Omental fat pad (tissue), 3 donors: ENCODE measurements at regions not wholly inside any gene's neighbourhood (a gene's known extent, or its start where the extent isn't known, plus 50 kb on each side); places are given as distances from the start of the nearest gene placed in this dataset.

Experiments
- ATAC-seq: fragments of 150-250 bp; one replicate; pipeline ENCODE4 v1.9.1; 2016; ENCODE audit warnings: mild to moderate bottlenecking, moderate library complexity; ENCODE audit not compliant: low FRiP score
- DNase-seq: peaks from one replicate; pipeline ENCODE4 v3.0.0-alpha.2; 2019; ENCODE audit warnings: low spot score
- CTCF ChIP-seq, 3 donors: fragments of 450-650 bp; IDR thresholded peaks; one replicate each; pipeline ENCODE4 v1.5.1; 2016 to 2017; ENCODE audit warnings: antibody characterized with exemption in 3 of 3, mild to moderate bottlenecking in 3 of 3, moderate library complexity in 2 of 3

- no peak for TF ChIP-seq CTCF (IDR thresholded peaks at IDR 0.05)
- no peak for ATAC-seq
- no peak for DNase-seq
Observed at GRCh38 chr1:67599085-67599484, 85.9 kb upstream of the GADD45A start.

DNA sequence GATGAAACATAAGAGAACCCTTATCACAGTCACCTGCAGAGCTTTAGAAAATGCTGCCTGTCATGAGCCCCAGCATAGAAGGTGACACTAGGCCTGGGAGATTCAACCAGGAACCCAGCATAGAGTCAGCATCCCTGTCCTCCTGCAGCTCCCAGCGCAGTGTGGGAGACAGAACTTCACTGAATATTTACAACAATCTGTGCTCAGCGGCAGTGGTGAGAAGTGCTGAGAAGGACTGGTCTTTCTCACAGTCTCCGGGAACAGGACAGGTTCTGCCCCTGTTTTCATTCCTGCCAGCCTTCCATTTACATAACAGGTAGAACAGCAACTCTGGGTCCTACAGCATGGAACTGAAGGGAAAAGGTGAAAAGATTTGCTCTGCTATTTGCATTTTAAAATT, 83.5 kb upstream of the GADD45A start:
- TF ChIP-seq CTCF (IDR thresholded peaks at IDR 0.05), result no peak
- no peak for DNase-seq
- no peak for ATAC-seq

DNA sequence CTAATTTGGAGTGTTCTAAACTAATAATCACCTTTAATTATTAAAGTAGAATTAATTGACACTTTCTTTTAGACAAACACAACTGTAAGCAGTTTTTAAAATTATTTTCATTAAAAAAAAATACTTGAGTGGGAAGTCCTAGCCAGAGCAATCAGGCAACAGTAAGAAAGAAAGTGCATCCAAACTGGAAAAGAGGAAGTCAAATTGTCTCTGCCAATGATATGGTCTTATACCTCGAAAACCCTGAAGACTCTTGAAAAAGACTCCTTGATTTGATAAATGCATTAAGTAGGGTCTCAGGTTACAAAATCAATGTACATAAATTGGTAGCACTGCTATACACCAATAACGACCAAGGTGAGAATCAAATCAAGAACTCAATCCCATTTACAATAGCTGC, 83.0 kb upstream of the GADD45A start:
- DNase-seq (no peak), ATAC-seq (no peak)
- no peak for TF ChIP-seq CTCF (IDR thresholded peaks at IDR 0.05)

GRCh38 chr1:67604778-67605177, 80.2 kb upstream of the GADD45A start:
- TF ChIP-seq CTCF (IDR thresholded peaks at IDR 0.05), result no peak
- no peak for ATAC-seq
- no peak for DNase-seq

DNA sequence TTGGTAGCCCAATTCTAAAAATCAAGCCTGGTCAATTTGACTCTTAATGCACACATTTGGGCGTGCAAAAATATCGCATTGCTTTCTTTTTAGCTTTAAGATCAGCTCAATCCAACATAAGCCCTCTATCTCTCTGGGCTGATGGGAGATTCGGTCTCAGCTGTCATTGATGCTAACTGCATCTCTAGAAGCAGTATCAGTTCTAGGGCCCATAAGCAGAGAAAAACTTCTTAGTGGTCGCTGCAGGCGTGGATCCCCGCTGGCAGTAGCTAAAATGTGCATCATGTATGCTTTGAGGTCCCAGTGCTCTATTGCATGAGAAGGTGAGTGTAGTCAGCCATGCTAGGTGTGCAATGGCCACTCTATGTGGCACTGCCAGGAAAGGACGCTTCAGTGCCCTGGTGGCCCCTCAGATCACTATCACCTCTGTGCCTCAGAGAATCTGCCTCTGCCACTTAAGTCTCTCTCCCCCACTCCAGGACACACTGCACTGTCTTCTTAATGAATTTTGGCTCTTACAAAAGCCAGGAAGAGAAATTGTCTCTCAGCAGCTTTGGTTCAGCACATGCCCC, 79.7 kb upstream of the GADD45A start:
- no peak for TF ChIP-seq CTCF (IDR thresholded peaks at IDR 0.05)
- ATAC-seq, result no peak
- DNase-seq, result no peak

- no peak for ATAC-seq
- no peak for DNase-seq
- TF ChIP-seq CTCF (IDR thresholded peaks at IDR 0.05), result no peak
Observed at GRCh38 chr1:67607286-67607685, 77.7 kb upstream of the GADD45A start.

DNA sequence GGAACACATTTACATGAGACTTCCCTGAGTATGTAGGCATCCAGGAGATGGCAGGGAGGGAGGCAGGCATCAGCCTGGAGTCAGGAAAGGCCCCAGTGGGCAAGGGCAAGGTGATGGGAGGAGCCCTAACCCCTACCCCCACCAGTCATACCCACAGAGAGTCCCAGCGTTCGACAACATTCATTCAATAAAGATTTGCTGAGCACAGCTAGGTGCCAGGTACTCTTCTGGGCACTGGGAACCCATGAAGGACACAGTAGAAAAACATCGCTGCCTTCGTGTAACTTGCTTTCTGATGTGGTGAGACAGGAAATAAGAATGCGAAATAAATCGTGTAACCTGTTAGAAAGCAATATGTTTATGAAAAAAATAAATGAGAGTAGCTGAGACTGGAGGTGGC, 77.3 kb upstream of the GADD45A start:
- ATAC-seq (no peak), DNase-seq (no peak)
- no peak for TF ChIP-seq CTCF (IDR thresholded peaks at IDR 0.05)
